ENCODE measurements at regions not wholly inside any gene's neighbourhood (a gene's known extent, or its start where the extent isn't known, plus 50 kb on each side); places are given as distances from the start of the nearest gene placed in this dataset.

- no peaks in the 10 kb centered on the region for H3K36me3 ChIP-seq (ENCODE audit: control insufficient read depth in 2 of 2, insufficient read depth in 1 of 2, low read length in 2 of 2)
- no peaks in the 10 kb centered on the region for H3K4me1 ChIP-seq (ENCODE audit: control insufficient read depth, insufficient read depth, low read length)
- no peak overlapping the region for H3K4me3 ChIP-seq (ENCODE audit: low read depth, low read length)
- no peak overlapping the region for H3K27ac ChIP-seq (ENCODE audit: extremely low read depth, low read depth, low read length)
- CTCF ChIA-PET, result no interaction called here
- TF ChIP-seq ZNF560 (tag by site-specific recombination; IDR thresholded peaks at IDR 0.05; ENCODE audit: borderline replicate concordance) (no peak), ZNF600 (tag by site-specific recombination; IDR thresholded peaks at IDR 0.05) (no peak), ZNF792 (tag by site-specific recombination; IDR thresholded peaks at IDR 0.05) (no peak), ZNF624 (tag by site-specific recombination; IDR thresholded peaks at IDR 0.05) (no peak), ZNF629 (tag by site-specific recombination; IDR thresholded peaks at IDR 0.05) (no peak), ZNF621 (tag by site-specific recombination; IDR thresholded peaks at IDR 0.05) (no peak), ZNF302 (tag by site-specific recombination; IDR thresholded peaks at IDR 0.05; ENCODE audit: low read depth) (no peak), ZNF449 (tag by site-specific recombination; IDR thresholded peaks at IDR 0.05) (no peak), ZNF571 (tag by site-specific recombination; IDR thresholded peaks at IDR 0.05) (no peak), ZNF362 (tag by site-specific recombination; IDR thresholded peaks at IDR 0.05) (no peak), KLF1 (tag by site-specific recombination; IDR thresholded peaks at IDR 0.05) (no peak), ZNF488 (tag by site-specific recombination; IDR thresholded peaks at IDR 0.05) (no peak), ZBTB7A (tag by site-specific recombination; IDR thresholded peaks at IDR 0.05; ENCODE audit: low read depth) (no peak), PRDM6 (tag by site-specific recombination; IDR thresholded peaks at IDR 0.05) (no peak), GLI2 (tag by site-specific recombination; IDR thresholded peaks at IDR 0.05; ENCODE audit: borderline replicate concordance, low read depth) (no peak), ZBTB20 (tag by site-specific recombination; IDR thresholded peaks at IDR 0.05) (no peak), ZNF239 (tag by site-specific recombination; IDR thresholded peaks at IDR 0.05) (no peak), ZNF148 (tag by site-specific recombination; IDR thresholded peaks at IDR 0.05; ENCODE audit: borderline replicate concordance) (no peak), ZNF501 (tag by site-specific recombination; IDR thresholded peaks at IDR 0.05) (no peak)
- no peaks in the 10 kb centered on the region for H3K9me3 ChIP-seq (ENCODE audit: control insufficient read depth, insufficient read depth, low read depth, low read length)
- POLR2A ChIA-PET, result no interaction called here
Observed at GRCh38 chr4:166400270-166400894, 527.3 kb downstream of the TLL1 start.
